ENCODE measurements at regions not wholly inside any gene's neighbourhood (a gene's known extent, or its start where the extent isn't known, plus 50 kb on each side); places are given as distances from the start of the nearest gene placed in this dataset.

DNA sequence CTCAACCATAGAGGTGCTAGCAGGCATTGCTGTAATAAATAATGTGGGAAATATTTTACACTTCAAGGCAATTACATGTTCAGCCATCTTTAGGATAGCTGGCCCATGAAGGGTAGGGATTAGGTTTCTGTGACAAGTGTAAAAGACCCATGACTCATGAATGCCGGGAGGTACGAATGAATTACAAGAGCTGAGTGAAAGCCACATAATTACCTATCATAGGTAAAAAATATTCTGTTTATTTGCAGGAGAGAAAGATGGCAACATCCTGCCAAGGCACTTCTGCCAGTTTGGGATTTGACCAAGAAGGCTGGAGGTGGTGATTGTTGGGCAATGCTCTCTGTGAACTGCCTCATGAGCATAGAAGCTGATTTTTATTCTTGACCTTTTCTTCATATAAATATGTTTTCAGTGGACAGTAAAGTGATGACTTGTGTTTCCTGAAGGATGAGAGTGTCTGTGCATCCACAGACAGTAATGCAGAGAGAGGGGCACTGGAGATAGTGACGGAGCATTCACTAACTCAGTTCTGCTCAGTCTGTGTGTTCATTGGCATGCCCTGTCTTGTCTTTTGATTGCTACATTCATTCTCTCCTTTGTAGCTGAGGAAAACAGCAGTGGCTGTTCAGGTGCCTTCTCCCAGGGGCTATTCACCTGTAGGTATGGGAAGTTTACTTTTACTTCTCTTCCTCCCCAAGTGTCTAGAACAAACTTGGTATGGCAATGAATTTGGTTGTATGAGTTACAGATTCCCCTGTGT lies 481.1 kb downstream of the TFAP2B start:
- TF ChIP-seq EZH2 (IDR thresholded peaks at IDR 0.05; ENCODE audit: low read length, missing control alignments) (no peak), CTCF (conservative IDR thresholded peaks at IDR 0.05 in 1 of 2, IDR thresholded peaks at IDR 0.05 in 1 of 2; ENCODE audit: low read depth in 1 of 2, low read length in 2 of 2) (no peak)
- Histone ChIP-seq H4K20me1 (ENCODE audit: control insufficient read depth, extremely low read depth, insufficient read depth, low read length) (no peaks in the 10 kb centered on the region), H3K4me2 (ENCODE audit: extremely low read depth, insufficient read depth, low read length) (no peak overlapping the region), H3K4me3 (replicated peaks in 1 of 4; ENCODE audit: control extremely low read depth in 1 of 4, insufficient read depth in 1 of 4, low read depth in 3 of 4, low read length in 4 of 4) (no peak overlapping the region), H3K9ac (ENCODE audit: insufficient read depth, low read length) (no peak overlapping the region), H2AFZ (ENCODE audit: low read length) (no peak overlapping the region), H3K36me3 (ENCODE audit: control insufficient read depth, insufficient read depth, low read length) (no peaks in the 10 kb centered on the region), H3K79me2 (ENCODE audit: control insufficient read depth, insufficient read depth, low read length) (no peaks in the 10 kb centered on the region), H3K9me3 (ENCODE audit: control insufficient read depth, insufficient read depth, low read depth, low read length) (no peaks in the 10 kb centered on the region), H3K4me1 (ENCODE audit: control insufficient read depth, extremely low read depth, insufficient read depth, low read length) (no peaks in the 10 kb centered on the region), H3K27me3 (ENCODE audit: control insufficient read depth, insufficient read depth, low read length) (no peaks in the 10 kb centered on the region), H3K27ac (ENCODE audit: insufficient read depth, low read length) (no peak overlapping the region)
- no peak for DNase-seq (ENCODE audit: low read depth in 2 of 2)

GRCh38 chr6:51300510-51300909 lies 481.8 kb downstream of the TFAP2B start:
- Histone ChIP-seq H3K9ac (ENCODE audit: insufficient read depth, low read length) (no peak overlapping the region), H3K4me1 (ENCODE audit: control insufficient read depth, extremely low read depth, insufficient read depth, low read length) (no peaks in the 10 kb centered on the region), H3K4me3 (replicated peaks in 1 of 4; ENCODE audit: control extremely low read depth in 1 of 4, insufficient read depth in 1 of 4, low read depth in 3 of 4, low read length in 4 of 4) (no peak overlapping the region), H3K27me3 (ENCODE audit: control insufficient read depth, insufficient read depth, low read length) (no peaks in the 10 kb centered on the region), H3K27ac (ENCODE audit: insufficient read depth, low read length) (no peak overlapping the region), H3K4me2 (ENCODE audit: extremely low read depth, insufficient read depth, low read length) (no peak overlapping the region), H3K79me2 (ENCODE audit: control insufficient read depth, insufficient read depth, low read length) (no peaks in the 10 kb centered on the region), H2AFZ (ENCODE audit: low read length) (no peak overlapping the region), H3K9me3 (ENCODE audit: control insufficient read depth, insufficient read depth, low read depth, low read length) (no peaks in the 10 kb centered on the region), H4K20me1 (ENCODE audit: control insufficient read depth, extremely low read depth, insufficient read depth, low read length) (no peaks in the 10 kb centered on the region), H3K36me3 (ENCODE audit: control insufficient read depth, insufficient read depth, low read length) (no peaks in the 10 kb centered on the region)
- no peak for DNase-seq (ENCODE audit: low read depth in 2 of 2)
- TF ChIP-seq CTCF (conservative IDR thresholded peaks at IDR 0.05 in 1 of 2, IDR thresholded peaks at IDR 0.05 in 1 of 2; ENCODE audit: low read depth in 1 of 2, low read length in 2 of 2) (no peak), EZH2 (IDR thresholded peaks at IDR 0.05; ENCODE audit: low read length, missing control alignments) (no peak)

- H4K20me1 ChIP-seq (ENCODE audit: control insufficient read depth, extremely low read depth, insufficient read depth, low read length) = no peaks in the 10 kb centered on the region
- no peaks in the 10 kb centered on the region for H3K79me2 ChIP-seq (ENCODE audit: control insufficient read depth, insufficient read depth, low read length)
- no peaks in the 10 kb centered on the region for H3K27me3 ChIP-seq (ENCODE audit: control insufficient read depth, insufficient read depth, low read length)
- no peaks in the 10 kb centered on the region for H3K9me3 ChIP-seq (ENCODE audit: control insufficient read depth, insufficient read depth, low read depth, low read length)
- H3K4me1 ChIP-seq (ENCODE audit: control insufficient read depth, extremely low read depth, insufficient read depth, low read length) = no peaks in the 10 kb centered on the region
- H2AFZ ChIP-seq (ENCODE audit: low read length) = no peak overlapping the region
- H3K27ac ChIP-seq (ENCODE audit: insufficient read depth, low read length) = no peak overlapping the region
- H3K36me3 ChIP-seq (ENCODE audit: control insufficient read depth, insufficient read depth, low read length) = no peaks in the 10 kb centered on the region
- H3K9ac ChIP-seq (ENCODE audit: insufficient read depth, low read length) = no peak overlapping the region
- no peak overlapping the region for H3K4me3 ChIP-seq (replicated peaks in 1 of 4; ENCODE audit: control extremely low read depth in 1 of 4, insufficient read depth in 1 of 4, low read depth in 3 of 4, low read length in 4 of 4)
- DNase-seq (ENCODE audit: low read depth in 2 of 2) = no peak
- no peak overlapping the region for H3K4me2 ChIP-seq (ENCODE audit: extremely low read depth, insufficient read depth, low read length)
- TF ChIP-seq EZH2 (IDR thresholded peaks at IDR 0.05; ENCODE audit: low read length, missing control alignments) = no peak
Measured at GRCh38 chr6:51301962-51302361, 483.3 kb downstream of the TFAP2B start.
